WTC11 (cell line): ENCODE measurements at regions not wholly inside any gene's neighbourhood (a gene's known extent, or its start where the extent isn't known, plus 50 kb on each side); places are given as distances from the start of the nearest gene placed in this dataset.

Source experiments
- ATAC-seq: fragments of 200-7000 bp; cut with Tn5 transposase; 2 replicates; pipeline ENCODE4 v1.10.0; 2021; ENCODE audit warnings: mild to moderate bottlenecking, moderate library complexity
- CTCF ChIA-PET: fragments of 300-600 bp; sonication (Branson Sonifier 250); formaldehyde crosslinking; loops from one replicate; lab custom pipeline; 2021; ENCODE audit warnings: antibody characterized with exemption; lab: Charles Lee
- POLR2A ChIA-PET: fragments of 350-600 bp; sonication (Branson Sonifier 250); formaldehyde crosslinking; loops from one replicate; lab custom pipeline; 2021; ENCODE audit warnings: antibody characterized with exemption; lab: Charles Lee
- DNase-seq: peaks from one replicate; pipeline ENCODE4 v3.0.0; 2021; ENCODE audit warnings: low spot score
- H3K27ac Mint-ChIP-seq: 2 replicates; pipeline ENCODE4 v1.8.0; 2021; ENCODE audit warnings: mixed read lengths
- H3K27me3 Mint-ChIP-seq: 2 replicates; pipeline ENCODE4 v1.8.0; 2021; ENCODE audit warnings: low read depth, mild to moderate bottlenecking, moderate library complexity, mixed read lengths
- H3K36me3 Mint-ChIP-seq: 2 replicates; pipeline ENCODE4 v1.8.0; 2021; ENCODE audit warnings: mixed read lengths
- H3K4me1 Mint-ChIP-seq: 2 replicates; pipeline ENCODE4 v1.8.0; 2022; ENCODE audit warnings: mixed read lengths
- H3K4me3 Mint-ChIP-seq: 2 replicates; pipeline ENCODE4 v1.8.0; 2021; ENCODE audit warnings: mild to moderate bottlenecking, moderate library complexity, mixed read lengths
- H3K9me3 Mint-ChIP-seq: 2 replicates; pipeline ENCODE4 v1.8.0; 2021; ENCODE audit warnings: mixed read lengths
- CREB1 ChIP-seq: sonication (generic); formaldehyde crosslinking; IDR thresholded peaks from 2 replicates; pipeline ENCODE4 v1.8.0; 2023; ENCODE audit warnings: mild to moderate bottlenecking, missing genetic modification reagents
- EMX1 ChIP-seq: fragments of 250-450 bp; sonication (Bioruptor Pico); IDR thresholded peaks from 2 replicates; pipeline ENCODE4 v1.8.0; 2021; ENCODE audit warnings: mild to moderate bottlenecking
- JUN ChIP-seq: sonication (generic); formaldehyde crosslinking; IDR thresholded peaks from 2 replicates; pipeline ENCODE4 v1.8.0; 2023; ENCODE audit warnings: mild to moderate bottlenecking, missing genetic modification reagents
- MYBL2 ChIP-seq: sonication (generic); formaldehyde crosslinking; IDR thresholded peaks from 2 replicates; pipeline ENCODE4 v1.8.1; 2023; ENCODE audit warnings: mild to moderate bottlenecking, moderate library complexity, missing genetic modification reagents
- OVOL2 ChIP-seq: fragments of 250-450 bp; sonication (Bioruptor Pico); IDR thresholded peaks from 2 replicates; pipeline ENCODE4 v1.9.0; 2021; ENCODE audit warnings: mild to moderate bottlenecking, borderline replicate concordance
- SMAD4 ChIP-seq: sonication (generic); formaldehyde crosslinking; IDR thresholded peaks from 2 replicates; pipeline ENCODE4 v1.8.0; 2022; ENCODE audit warnings: mild to moderate bottlenecking, missing genetic modification reagents
- TCF7 ChIP-seq: sonication (generic); formaldehyde crosslinking; IDR thresholded peaks from 2 replicates; pipeline ENCODE4 v1.8.0; 2022; ENCODE audit warnings: mild to moderate bottlenecking, low read depth, missing genetic modification reagents, moderate library complexity
- TEAD1 ChIP-seq: sonication (generic); formaldehyde crosslinking; IDR thresholded peaks from 2 replicates; pipeline ENCODE4 v1.8.0; 2022; ENCODE audit warnings: mild to moderate bottlenecking, missing genetic modification reagents
- TEAD4 ChIP-seq: sonication (generic); formaldehyde crosslinking; IDR thresholded peaks from 2 replicates; pipeline ENCODE4 v1.8.0; 2022; ENCODE audit warnings: mild to moderate bottlenecking, missing genetic modification reagents
- ZBTB21 ChIP-seq: sonication (generic); formaldehyde crosslinking; IDR thresholded peaks from 2 replicates; pipeline ENCODE4 v1.8.1; 2023; ENCODE audit warnings: mild to moderate bottlenecking, missing genetic modification reagents, borderline replicate concordance
- ZNF121 ChIP-seq: sonication (generic); formaldehyde crosslinking; IDR thresholded peaks from 2 replicates; pipeline ENCODE4 v1.8.0; 2023; ENCODE audit warnings: missing genetic modification reagents
- TF ChIP-seq, protein P1 (sequence below): sonication (generic); formaldehyde crosslinking; IDR thresholded peaks from 2 replicates; pipeline ENCODE4 v1.8.0; 2022; ENCODE audit warnings: mild to moderate bottlenecking, missing genetic modification reagents
- TF ChIP-seq, protein P2 (sequence below): sonication (generic); formaldehyde crosslinking; IDR thresholded peaks from 2 replicates; pipeline ENCODE4 v1.8.1; 2023; ENCODE audit warnings: mild to moderate bottlenecking, missing genetic modification reagents, moderate library complexity
- TF ChIP-seq, protein P3 (sequence below): fragments of 250-450 bp; sonication (Bioruptor Pico); IDR thresholded peaks from 2 replicates; pipeline ENCODE4 v1.9.0; 2021; ENCODE audit warnings: moderate library complexity, mild to moderate bottlenecking, inconsistent platforms, borderline replicate concordance
- TF ChIP-seq, protein P4 (sequence below): sonication (generic); formaldehyde crosslinking; IDR thresholded peaks from 2 replicates; pipeline ENCODE4 v1.8.0; 2022; ENCODE audit warnings: mild to moderate bottlenecking, missing genetic modification reagents
- TF ChIP-seq, protein P5 (sequence below): sonication (generic); formaldehyde crosslinking; IDR thresholded peaks from 2 replicates; pipeline ENCODE4 v1.8.0; 2022; ENCODE audit warnings: missing genetic modification reagents
- TF ChIP-seq, protein P6 (sequence below): sonication (generic); formaldehyde crosslinking; IDR thresholded peaks from 2 replicates; pipeline ENCODE4 v1.8.0; 2023; ENCODE audit warnings: missing genetic modification reagents
- TF ChIP-seq, protein P7 (sequence below): sonication (generic); formaldehyde crosslinking; IDR thresholded peaks from 2 replicates; pipeline ENCODE4 v1.8.0; 2022; ENCODE audit warnings: mild to moderate bottlenecking, missing genetic modification reagents
- TF ChIP-seq, protein P8 (sequence below): sonication (generic); formaldehyde crosslinking; IDR thresholded peaks from 2 replicates; pipeline ENCODE4 v1.8.0; 2023; ENCODE audit warnings: missing genetic modification reagents, mild to moderate bottlenecking, borderline replicate concordance

DNA sequence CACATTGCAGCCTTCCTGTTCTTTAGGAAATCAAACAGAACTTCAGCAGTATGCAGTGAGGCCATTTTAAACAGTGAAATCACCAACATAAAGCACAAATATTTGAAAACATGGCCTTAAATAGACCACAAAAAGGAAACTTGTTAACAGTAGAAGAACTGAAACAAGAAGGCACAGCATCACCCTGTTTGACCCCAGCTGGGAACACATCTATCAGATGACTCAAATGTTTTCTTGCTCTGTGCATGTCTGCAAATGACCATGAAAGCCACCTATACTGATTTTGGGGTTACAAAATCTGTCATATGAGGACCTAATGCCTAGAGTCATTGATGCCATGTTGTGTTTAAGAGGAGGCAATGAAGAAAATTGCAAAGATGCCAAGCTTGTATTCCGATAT lies 123.8 kb upstream of the ADGRF1 start:
- Mint-ChIP-seq H3K9me3 (peaks cover 6% of the 10 kb centered on the region; the same call in 1 of the 2 replicates), H3K27ac (no peak overlapping the region), H3K4me3 (no peak overlapping the region), H3K4me1 (peaks cover 19% of the 10 kb centered on the region), H3K36me3 (no peaks in the 10 kb centered on the region), H3K27me3 (no peaks in the 10 kb centered on the region; the same call in 1 of the 2 replicates)
- TF ChIP-seq, protein P1, sequence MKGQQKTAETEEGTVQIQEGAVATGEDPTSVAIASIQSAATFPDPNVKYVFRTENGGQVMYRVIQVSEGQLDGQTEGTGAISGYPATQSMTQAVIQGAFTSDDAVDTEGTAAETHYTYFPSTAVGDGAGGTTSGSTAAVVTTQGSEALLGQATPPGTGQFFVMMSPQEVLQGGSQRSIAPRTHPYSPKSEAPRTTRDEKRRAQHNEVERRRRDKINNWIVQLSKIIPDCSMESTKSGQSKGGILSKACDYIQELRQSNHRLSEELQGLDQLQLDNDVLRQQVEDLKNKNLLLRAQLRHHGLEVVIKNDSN (CRISPR knock-in tag): no peak
- no peak for TF ChIP-seq CREB1 (CRISPR knock-in tag)
- TF ChIP-seq, protein P2, sequence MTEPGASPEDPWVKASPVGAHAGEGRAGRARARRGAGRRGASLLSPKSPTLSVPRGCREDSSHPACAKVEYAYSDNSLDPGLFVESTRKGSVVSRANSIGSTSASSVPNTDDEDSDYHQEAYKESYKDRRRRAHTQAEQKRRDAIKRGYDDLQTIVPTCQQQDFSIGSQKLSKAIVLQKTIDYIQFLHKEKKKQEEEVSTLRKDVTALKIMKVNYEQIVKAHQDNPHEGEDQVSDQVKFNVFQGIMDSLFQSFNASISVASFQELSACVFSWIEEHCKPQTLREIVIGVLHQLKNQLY (CRISPR knock-in tag): no peak
- TF ChIP-seq TEAD1 (CRISPR knock-in tag): no peak
- no peak for TF ChIP-seq EMX1 (CRISPR knock-in tag)
- TF ChIP-seq, protein P3, sequence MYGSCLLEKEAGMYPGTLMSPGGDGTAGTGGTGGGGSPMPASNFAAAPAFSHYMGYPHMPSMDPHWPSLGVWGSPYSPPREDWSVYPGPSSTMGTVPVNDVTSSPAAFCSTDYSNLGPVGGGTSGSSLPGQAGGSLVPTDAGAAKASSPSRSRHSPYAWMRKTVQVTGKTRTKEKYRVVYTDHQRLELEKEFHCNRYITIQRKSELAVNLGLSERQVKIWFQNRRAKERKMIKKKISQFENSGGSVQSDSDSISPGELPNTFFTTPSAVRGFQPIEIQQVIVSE (CRISPR knock-in tag): no peak
- TF ChIP-seq, protein P4, sequence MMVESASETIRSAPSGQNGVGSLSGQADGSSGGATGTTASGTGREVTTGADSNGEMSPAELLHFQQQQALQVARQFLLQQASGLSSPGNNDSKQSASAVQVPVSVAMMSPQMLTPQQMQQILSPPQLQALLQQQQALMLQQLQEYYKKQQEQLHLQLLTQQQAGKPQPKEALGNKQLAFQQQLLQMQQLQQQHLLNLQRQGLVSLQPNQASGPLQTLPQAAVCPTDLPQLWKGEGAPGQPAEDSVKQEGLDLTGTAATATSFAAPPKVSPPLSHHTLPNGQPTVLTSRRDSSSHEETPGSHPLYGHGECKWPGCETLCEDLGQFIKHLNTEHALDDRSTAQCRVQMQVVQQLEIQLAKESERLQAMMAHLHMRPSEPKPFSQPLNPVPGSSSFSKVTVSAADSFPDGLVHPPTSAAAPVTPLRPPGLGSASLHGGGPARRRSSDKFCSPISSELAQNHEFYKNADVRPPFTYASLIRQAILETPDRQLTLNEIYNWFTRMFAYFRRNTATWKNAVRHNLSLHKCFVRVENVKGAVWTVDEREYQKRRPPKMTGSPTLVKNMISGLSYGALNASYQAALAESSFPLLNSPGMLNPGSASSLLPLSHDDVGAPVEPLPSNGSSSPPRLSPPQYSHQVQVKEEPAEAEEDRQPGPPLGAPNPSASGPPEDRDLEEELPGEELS (CRISPR knock-in tag): no peak
- TF ChIP-seq ZBTB21 (CRISPR knock-in tag): no peak
- TF ChIP-seq SMAD4: no peak
- TF ChIP-seq ZNF121 (CRISPR knock-in tag): no peak
- TF ChIP-seq OVOL2 (CRISPR knock-in tag): no peak
- TF ChIP-seq, protein P5, sequence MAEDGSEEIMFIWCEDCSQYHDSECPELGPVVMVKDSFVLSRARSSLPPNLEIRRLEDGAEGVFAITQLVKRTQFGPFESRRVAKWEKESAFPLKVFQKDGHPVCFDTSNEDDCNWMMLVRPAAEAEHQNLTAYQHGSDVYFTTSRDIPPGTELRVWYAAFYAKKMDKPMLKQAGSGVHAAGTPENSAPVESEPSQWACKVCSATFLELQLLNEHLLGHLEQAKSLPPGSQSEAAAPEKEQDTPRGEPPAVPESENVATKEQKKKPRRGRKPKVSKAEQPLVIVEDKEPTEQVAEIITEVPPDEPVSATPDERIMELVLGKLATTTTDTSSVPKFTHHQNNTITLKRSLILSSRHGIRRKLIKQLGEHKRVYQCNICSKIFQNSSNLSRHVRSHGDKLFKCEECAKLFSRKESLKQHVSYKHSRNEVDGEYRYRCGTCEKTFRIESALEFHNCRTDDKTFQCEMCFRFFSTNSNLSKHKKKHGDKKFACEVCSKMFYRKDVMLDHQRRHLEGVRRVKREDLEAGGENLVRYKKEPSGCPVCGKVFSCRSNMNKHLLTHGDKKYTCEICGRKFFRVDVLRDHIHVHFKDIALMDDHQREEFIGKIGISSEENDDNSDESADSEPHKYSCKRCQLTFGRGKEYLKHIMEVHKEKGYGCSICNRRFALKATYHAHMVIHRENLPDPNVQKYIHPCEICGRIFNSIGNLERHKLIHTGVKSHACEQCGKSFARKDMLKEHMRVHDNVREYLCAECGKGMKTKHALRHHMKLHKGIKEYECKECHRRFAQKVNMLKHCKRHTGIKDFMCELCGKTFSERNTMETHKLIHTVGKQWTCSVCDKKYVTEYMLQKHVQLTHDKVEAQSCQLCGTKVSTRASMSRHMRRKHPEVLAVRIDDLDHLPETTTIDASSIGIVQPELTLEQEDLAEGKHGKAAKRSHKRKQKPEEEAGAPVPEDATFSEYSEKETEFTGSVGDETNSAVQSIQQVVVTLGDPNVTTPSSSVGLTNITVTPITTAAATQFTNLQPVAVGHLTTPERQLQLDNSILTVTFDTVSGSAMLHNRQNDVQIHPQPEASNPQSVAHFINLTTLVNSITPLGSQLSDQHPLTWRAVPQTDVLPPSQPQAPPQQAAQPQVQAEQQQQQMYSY (CRISPR knock-in tag): no peak
- TF ChIP-seq, protein P6, sequence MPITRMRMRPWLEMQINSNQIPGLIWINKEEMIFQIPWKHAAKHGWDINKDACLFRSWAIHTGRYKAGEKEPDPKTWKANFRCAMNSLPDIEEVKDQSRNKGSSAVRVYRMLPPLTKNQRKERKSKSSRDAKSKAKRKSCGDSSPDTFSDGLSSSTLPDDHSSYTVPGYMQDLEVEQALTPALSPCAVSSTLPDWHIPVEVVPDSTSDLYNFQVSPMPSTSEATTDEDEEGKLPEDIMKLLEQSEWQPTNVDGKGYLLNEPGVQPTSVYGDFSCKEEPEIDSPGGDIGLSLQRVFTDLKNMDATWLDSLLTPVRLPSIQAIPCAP (CRISPR knock-in tag): no peak
- no peak for ATAC-seq
- DNase-seq: no peak
- ChIA-PET CTCF (no interaction called here), POLR2A (no interaction called here)

DNA sequence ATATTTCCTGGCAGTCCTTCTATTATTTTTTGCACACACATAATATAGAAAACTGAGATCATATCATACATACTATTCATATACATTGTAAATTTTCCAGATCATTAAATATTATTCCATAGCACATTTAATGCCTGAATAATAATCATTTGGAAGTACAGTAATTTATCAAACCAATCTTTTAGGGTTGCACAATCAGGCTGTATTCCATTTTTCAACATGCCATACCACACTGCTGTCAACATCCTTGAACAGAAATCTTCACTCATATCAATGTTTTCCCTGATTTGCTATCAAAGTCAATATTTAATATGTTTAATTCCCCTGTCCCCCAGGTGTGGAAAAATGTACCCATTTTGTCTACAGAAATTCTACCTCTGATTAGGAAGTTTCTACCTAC lies 122.7 kb upstream of the ADGRF1 start:
- Mint-ChIP-seq H3K4me1 (peaks cover 19% of the 10 kb centered on the region), H3K9me3 (peaks cover 3% of the 10 kb centered on the region; the same call in 1 of the 2 replicates), H3K27me3 (no peaks in the 10 kb centered on the region), H3K4me3 (no peak overlapping the region), H3K36me3 (no peaks in the 10 kb centered on the region), H3K27ac (no peak overlapping the region)
- TF ChIP-seq MYBL2: no peak
- TF ChIP-seq JUN (CRISPR knock-in tag): no peak
- TF ChIP-seq, protein P7, sequence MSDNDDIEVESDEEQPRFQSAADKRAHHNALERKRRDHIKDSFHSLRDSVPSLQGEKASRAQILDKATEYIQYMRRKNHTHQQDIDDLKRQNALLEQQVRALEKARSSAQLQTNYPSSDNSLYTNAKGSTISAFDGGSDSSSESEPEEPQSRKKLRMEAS (CRISPR knock-in tag): no peak
- TF ChIP-seq, protein P6 (CRISPR knock-in tag): no peak
- TF ChIP-seq OVOL2 (CRISPR knock-in tag): no peak
- TF ChIP-seq, protein P8, sequence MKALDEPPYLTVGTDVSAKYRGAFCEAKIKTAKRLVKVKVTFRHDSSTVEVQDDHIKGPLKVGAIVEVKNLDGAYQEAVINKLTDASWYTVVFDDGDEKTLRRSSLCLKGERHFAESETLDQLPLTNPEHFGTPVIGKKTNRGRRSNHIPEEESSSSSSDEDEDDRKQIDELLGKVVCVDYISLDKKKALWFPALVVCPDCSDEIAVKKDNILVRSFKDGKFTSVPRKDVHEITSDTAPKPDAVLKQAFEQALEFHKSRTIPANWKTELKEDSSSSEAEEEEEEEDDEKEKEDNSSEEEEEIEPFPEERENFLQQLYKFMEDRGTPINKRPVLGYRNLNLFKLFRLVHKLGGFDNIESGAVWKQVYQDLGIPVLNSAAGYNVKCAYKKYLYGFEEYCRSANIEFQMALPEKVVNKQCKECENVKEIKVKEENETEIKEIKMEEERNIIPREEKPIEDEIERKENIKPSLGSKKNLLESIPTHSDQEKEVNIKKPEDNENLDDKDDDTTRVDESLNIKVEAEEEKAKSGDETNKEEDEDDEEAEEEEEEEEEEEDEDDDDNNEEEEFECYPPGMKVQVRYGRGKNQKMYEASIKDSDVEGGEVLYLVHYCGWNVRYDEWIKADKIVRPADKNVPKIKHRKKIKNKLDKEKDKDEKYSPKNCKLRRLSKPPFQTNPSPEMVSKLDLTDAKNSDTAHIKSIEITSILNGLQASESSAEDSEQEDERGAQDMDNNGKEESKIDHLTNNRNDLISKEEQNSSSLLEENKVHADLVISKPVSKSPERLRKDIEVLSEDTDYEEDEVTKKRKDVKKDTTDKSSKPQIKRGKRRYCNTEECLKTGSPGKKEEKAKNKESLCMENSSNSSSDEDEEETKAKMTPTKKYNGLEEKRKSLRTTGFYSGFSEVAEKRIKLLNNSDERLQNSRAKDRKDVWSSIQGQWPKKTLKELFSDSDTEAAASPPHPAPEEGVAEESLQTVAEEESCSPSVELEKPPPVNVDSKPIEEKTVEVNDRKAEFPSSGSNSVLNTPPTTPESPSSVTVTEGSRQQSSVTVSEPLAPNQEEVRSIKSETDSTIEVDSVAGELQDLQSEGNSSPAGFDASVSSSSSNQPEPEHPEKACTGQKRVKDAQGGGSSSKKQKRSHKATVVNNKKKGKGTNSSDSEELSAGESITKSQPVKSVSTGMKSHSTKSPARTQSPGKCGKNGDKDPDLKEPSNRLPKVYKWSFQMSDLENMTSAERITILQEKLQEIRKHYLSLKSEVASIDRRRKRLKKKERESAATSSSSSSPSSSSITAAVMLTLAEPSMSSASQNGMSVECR (CRISPR knock-in tag): no peak
- TF ChIP-seq TEAD1 (CRISPR knock-in tag): no peak
- TF ChIP-seq TCF7: no peak
- no peak for TF ChIP-seq TEAD4 (CRISPR knock-in tag)
- DNase-seq (no peak), ATAC-seq (no peak)
- CTCF ChIA-PET: no interaction called here
- POLR2A ChIA-PET: no interaction called here
